ENCODE measurements at regions not wholly inside any gene's neighbourhood (a gene's known extent, or its start where the extent isn't known, plus 50 kb on each side); places are given as distances from the start of the nearest gene placed in this dataset.

DNA sequence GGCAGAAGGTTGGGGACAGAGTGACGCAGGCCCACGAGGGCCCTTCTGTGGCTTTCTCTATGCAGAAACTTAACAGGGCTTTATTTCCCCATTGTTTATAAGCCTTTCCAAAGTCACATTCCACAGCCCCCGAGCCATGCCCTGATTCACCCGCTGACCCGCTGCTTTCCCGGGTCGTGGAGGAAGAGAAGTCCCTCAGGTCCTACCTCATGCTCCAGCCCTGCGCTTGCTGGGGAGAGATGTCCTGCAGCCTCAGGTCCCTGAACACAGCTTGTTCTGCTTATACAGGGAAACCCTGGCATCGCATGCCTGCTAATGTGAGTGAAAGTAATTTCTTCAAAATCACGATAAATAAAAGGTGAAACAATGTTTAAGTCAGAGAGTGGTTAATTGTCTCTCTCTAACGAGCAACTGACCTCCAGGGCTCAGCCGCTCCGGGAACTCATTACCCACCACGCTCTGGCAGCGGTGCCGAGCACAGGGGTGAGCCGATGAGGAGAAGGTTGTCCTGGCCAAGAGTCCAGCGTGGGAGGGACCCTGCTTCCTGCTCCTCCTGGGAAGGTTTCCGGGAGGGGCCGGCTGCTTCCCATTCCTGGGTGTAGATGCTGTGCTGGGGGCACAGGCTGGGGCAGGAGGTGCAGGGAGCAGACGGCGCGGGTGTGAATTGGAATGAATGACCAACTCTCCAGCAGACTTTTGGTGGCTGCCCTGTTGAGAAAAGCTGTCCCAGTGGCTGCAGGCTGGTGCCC, 595.2 kb downstream of the BRD1 start:
- Mint-ChIP-seq H3K36me3 (no peaks in the 10 kb centered on the region), H3K27ac (peak overlapping the region in 1 of 10 donors; percentile 53), H3K9me3 (no peaks in the 10 kb centered on the region), H3K4me3 (no peak overlapping the region), H3K27me3 (peaks cover 2 to 35% (median 6%) of the 10 kb centered on the region in 5 donors), H3K4me1 (no peaks in the 10 kb centered on the region)
- no peak for ATAC-seq
- POLR2A ChIA-PET = no interaction called here
- DNase-seq = no peak

DNA sequence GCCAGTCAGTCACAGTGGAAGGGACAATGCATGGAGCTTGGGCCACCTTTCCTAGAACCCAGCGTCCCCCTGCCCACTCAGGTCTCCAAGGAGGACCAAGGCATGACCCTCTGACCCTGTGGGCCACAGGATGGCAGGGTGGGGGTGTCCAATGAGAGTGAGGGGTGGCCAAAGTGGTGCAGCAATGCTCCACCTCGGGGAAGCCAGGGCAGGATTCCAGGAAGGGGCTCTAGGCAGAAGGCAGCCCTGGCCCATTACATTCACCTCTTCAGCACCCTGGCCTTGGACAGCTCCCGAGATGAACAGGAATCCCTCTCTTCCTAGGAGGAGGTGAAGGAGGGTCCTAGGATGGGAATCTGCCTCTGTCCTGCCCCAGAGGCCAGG, 597.5 kb downstream of the BRD1 start:
- POLR2A ChIA-PET = no interaction called here
- Mint-ChIP-seq H3K27ac (no peak overlapping the region), H3K4me3 (no peak overlapping the region), H3K4me1 (no peaks in the 10 kb centered on the region), H3K36me3 (no peaks in the 10 kb centered on the region), H3K9me3 (peaks cover 0 to 2% (median 0%) of the 10 kb centered on the region in 9 donors), H3K27me3 (peaks cover 0 to 19% (median 4%) of the 10 kb centered on the region in 5 donors)
- ATAC-seq (no peak), DNase-seq (peak in 1 of 10 donors; percentile 13)

DNA sequence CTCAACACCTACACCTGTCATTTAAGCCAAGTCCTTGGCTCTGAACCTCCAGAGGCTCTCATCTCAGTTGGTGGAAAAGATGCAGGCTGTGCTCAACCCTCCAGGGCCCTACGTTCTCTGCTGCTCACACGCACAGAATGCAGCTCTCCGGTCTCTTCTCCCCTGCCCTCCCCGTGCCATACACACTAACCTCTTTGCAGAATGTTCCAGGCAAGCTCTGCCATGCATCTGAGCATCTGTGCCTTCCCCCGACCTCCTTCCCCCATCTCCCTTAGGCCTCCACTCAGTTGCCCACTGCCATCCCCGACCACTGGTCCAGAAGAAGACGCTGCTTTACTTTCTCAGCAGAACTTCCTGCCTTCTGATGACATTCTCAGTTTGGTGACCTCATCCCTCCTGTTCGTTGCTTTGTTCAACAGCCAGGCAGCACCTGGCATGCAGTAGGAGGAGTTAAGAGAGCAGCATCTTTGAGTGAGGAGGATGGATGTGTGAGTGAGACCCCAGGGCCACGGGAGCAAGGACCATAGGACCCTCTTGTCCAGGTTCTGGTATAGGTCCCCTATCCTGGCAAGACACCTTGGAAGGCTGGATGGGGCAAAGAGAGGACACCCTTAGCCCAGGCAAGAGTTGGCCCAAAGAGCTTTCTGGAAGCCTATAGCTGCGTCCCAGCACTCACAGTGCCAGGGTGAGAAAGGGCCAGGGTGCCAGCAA, 598.0 kb downstream of the BRD1 start:
- ATAC-seq = no peak
- Mint-ChIP-seq H3K9me3 (peaks cover 0 to 2% (median 0%) of the 10 kb centered on the region in 9 donors), H3K27me3 (peaks cover 0 to 18% (median 4%) of the 10 kb centered on the region in 5 donors), H3K36me3 (no peaks in the 10 kb centered on the region), H3K27ac (no peak overlapping the region), H3K4me3 (no peak overlapping the region), H3K4me1 (no peaks in the 10 kb centered on the region)
- DNase-seq = no peak
- POLR2A ChIA-PET = no interaction called here

DNA sequence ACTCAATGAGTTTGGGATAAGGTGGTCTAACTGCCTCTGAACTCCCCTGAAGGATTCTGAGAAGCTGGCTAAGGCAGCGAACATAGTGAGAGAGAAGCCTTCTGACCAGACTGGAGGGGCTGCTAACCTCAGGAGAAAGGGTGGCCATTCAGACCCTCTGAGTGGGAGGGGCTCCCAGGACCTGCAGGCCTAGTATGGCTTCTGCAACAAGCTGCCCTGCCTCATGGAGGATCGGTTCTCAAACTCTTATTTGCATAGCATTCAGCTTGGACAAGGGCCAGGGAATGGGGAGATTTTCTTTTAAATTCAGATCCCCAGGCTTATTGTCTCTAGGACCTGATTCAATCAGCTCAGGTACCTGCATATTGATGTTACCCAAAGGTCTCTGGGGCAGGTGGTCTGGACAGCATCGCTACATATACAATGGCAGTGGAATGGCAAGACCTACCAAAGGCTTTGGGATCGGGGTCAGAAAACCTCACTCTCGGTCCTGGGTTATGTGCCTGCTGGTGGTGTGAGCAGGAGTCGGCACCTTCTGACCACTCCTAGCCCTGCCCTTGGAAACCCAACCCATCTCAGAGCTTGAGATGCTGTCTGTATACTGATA, 599.1 kb downstream of the BRD1 start:
- ATAC-seq (no peak), DNase-seq (no peak)
- Mint-ChIP-seq H3K9me3 (peaks cover 0 to 2% (median 0%) of the 10 kb centered on the region in 9 donors), H3K36me3 (no peaks in the 10 kb centered on the region), H3K4me1 (no peaks in the 10 kb centered on the region), H3K27me3 (peaks cover 0 to 15% (median 4%) of the 10 kb centered on the region in 5 donors), H3K27ac (no peak overlapping the region), H3K4me3 (no peak overlapping the region)
- POLR2A ChIA-PET = no interaction called here

DNA sequence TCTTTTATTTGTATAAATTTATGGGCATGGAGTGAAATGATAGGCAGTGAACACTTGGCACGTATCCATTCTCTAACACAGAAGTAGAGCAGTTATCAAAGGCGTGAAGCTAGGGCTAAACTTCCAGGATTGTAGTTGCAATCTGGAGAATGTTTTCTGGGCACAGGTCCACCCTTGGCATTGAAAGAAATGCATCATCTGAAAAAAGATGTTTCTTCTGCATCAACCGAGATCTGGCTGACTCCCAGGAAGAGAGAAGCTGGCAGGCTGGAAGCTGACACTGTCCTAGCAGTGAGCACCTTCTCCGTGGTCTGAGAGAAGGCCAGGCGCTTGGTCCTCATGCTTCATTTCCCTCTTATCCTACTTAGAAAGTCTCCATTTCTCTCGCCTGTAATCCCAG, 600.0 kb downstream of the BRD1 start:
- Mint-ChIP-seq H3K4me3 (no peak overlapping the region), H3K9me3 (peaks cover 0 to 2% (median 0%) of the 10 kb centered on the region in 9 donors), H3K36me3 (no peaks in the 10 kb centered on the region), H3K27ac (no peak overlapping the region), H3K27me3 (peaks cover 0 to 11% (median 4%) of the 10 kb centered on the region in 5 donors), H3K4me1 (no peaks in the 10 kb centered on the region)
- ATAC-seq (no peak), DNase-seq (no peak)
- POLR2A ChIA-PET = no interaction called here

DNA sequence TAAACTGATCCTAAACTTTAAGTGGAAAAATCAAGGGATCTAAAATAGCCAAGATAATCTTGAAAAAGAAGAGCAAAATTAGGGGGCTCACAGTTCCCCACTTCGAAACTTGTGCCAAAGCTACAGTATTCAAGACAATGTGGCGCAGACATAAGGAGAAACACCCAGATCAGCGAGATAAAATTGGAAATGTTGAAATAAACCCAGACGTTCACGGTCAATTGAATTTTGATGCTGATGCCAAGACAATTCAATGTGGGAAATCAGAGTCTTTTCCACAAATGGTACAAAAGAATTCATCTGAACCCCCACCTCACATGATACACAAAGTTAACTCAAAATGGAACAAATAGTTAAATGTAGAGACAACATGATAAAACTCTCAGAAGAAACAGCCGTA, 601.6 kb downstream of the BRD1 start:
- POLR2A ChIA-PET = no interaction called here
- peaks cover 0 to 12% (median 4%) of the 10 kb centered on the region in 5 donors for H3K27me3 Mint-ChIP-seq
- no peak for ATAC-seq
- no peak for DNase-seq
- no peaks in the 10 kb centered on the region for H3K36me3 Mint-ChIP-seq
- H3K9me3 Mint-ChIP-seq = peaks cover 0 to 2% (median 0%) of the 10 kb centered on the region in 9 donors
- H3K4me1 Mint-ChIP-seq = no peaks in the 10 kb centered on the region
- no peak overlapping the region for H3K4me3 Mint-ChIP-seq
- H3K27ac Mint-ChIP-seq = no peak overlapping the region

DNA sequence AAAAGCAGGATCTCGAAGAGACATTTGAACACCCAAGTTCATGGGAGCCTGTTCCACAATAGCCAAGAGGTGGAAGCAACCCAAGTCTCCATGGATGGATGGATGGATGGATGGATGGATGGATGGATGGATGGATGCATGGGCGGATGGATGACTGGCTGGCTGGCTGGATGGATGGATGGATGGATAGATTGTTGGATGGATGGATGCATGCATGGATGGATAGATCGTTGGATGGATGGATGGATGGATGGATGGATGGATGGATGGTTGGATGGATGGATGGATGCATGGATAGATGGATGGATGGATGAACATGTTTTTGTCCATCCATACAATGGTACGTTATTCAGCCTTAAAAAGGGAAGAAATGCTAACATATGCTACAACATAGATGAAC, 603.4 kb downstream of the BRD1 start:
- no peak overlapping the region for H3K27ac Mint-ChIP-seq
- no peaks in the 10 kb centered on the region for H3K4me1 Mint-ChIP-seq
- POLR2A ChIA-PET = no interaction called here
- H3K4me3 Mint-ChIP-seq = no peak overlapping the region
- peaks cover 9 to 25% (median 13%) of the 10 kb centered on the region in 5 donors for H3K27me3 Mint-ChIP-seq
- peaks cover 0 to 6% (median 0%) of the 10 kb centered on the region in 3 donors for H3K36me3 Mint-ChIP-seq
- peaks cover 0 to 9% (median 5%) of the 10 kb centered on the region in 9 donors for H3K9me3 Mint-ChIP-seq
- no peak for DNase-seq
- no peak for ATAC-seq

DNA sequence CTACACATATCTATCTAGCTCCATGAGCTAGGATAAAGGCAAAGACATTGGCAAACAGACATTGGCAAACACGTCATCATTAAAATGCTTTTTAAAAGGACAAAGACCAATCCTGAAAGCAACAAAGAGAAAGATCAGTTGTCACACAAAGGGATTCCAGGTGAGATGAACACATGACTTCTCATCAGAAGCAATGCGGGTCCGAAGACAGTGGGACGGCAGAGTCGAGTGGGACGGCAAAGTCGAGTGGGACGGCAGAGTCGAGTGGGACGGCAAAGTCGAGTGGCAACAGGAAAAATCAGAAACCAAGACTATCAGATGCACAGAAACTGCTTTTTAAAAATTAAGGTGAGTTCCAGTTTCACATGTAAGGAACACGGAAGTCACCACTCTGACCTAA, 609.5 kb downstream of the BRD1 start:
- Mint-ChIP-seq H3K4me1 (no peaks in the 10 kb centered on the region), H3K27ac (no peak overlapping the region), H3K4me3 (no peak overlapping the region), H3K27me3 (peaks cover 20 to 86% (median 47%) of the 10 kb centered on the region in 5 donors), H3K9me3 (peaks cover 6 to 31% (median 18%) of the 10 kb centered on the region in 9 donors), H3K36me3 (peaks cover 0 to 24% (median 0%) of the 10 kb centered on the region in 3 donors)
- POLR2A ChIA-PET = no interaction called here
- no peak for DNase-seq
- ATAC-seq = no peak

DNA sequence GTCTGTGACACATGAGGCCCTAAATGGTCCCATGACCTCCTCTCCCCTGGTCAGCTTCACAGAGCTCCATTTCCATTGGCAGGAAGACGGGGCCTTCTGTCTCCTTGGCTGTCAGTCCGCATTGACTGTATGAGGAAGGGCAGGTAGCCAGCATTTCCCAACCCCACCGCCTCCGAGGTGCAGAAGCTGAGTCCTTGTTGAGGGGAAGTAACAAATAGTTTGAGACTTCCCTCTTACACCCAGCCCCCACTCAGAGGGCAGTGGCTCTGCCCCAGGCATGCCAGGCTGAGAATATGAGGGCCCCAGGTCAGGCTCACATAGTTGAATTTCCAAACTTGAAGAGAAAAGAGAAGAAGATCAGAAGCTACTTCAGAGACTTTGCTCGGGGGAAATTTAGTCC, 611.1 kb downstream of the BRD1 start:
- Mint-ChIP-seq H3K27ac (no peak overlapping the region), H3K9me3 (peaks cover 6 to 31% (median 18%) of the 10 kb centered on the region in 9 donors), H3K4me3 (no peak overlapping the region), H3K27me3 (peaks cover 20 to 85% (median 47%) of the 10 kb centered on the region in 5 donors), H3K4me1 (no peaks in the 10 kb centered on the region), H3K36me3 (peaks cover 0 to 24% (median 0%) of the 10 kb centered on the region in 3 donors)
- DNase-seq (peak in 1 of 10 donors; percentile 10), ATAC-seq (no peak)
- POLR2A ChIA-PET = no interaction called here

DNA sequence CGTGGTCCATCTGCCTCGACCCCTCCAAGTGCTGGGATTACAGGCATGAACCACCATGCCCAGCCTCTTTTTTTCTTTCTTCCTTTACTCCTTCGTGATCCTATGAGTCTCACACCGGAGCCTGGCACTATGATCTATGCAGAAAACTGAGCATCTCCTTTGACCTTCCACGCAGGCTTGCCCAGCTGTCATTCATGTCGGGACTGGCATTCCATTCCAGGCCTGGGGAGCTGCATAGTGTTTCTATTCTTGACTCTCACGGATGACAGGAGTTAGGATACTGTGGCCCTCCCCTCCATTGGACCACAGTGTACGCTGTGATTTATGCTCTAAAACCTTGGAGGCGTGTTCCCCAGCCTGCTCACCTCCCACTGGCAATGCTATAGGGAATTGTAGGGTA, 611.8 kb downstream of the BRD1 start:
- ATAC-seq (no peak), DNase-seq (no peak)
- Mint-ChIP-seq H3K27ac (no peak overlapping the region), H3K4me1 (no peaks in the 10 kb centered on the region), H3K27me3 (peaks cover 20 to 77% (median 43%) of the 10 kb centered on the region in 5 donors), H3K4me3 (no peak overlapping the region), H3K36me3 (peaks cover 0 to 24% (median 0%) of the 10 kb centered on the region in 3 donors), H3K9me3 (peaks cover 6 to 31% (median 18%) of the 10 kb centered on the region in 9 donors)
- POLR2A ChIA-PET = no interaction called here

DNA sequence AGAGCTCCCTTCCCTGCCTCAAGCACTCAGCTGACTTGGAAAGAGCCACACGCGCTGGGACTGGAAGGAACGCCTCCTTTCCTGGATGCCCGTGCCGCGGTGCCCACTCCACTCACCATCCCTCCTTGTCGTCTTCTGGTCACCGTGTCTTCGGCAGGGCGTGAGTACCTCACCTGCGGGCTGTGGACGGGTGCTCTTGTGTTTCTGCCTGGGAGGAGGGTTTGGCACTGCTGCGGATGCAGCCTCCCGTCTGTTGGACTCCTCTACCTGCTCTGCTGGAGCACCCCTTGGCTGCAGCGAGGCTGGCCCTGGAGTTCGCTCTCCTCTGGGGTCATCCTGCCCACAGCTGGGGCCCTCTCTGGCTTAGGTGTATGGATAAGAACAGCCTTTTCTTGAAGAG, 612.7 kb downstream of the BRD1 start:
- no peak overlapping the region for H3K4me3 Mint-ChIP-seq
- H3K4me1 Mint-ChIP-seq = no peaks in the 10 kb centered on the region
- H3K36me3 Mint-ChIP-seq = peaks cover 0 to 24% (median 0%) of the 10 kb centered on the region in 3 donors
- DNase-seq (no peak), ATAC-seq (no peak)
- no peak overlapping the region for H3K27ac Mint-ChIP-seq
- peaks cover 17 to 75% (median 46%) of the 10 kb centered on the region in 5 donors for H3K27me3 Mint-ChIP-seq
- H3K9me3 Mint-ChIP-seq = peaks cover 6 to 31% (median 18%) of the 10 kb centered on the region in 9 donors
- POLR2A ChIA-PET = no interaction called here

DNA sequence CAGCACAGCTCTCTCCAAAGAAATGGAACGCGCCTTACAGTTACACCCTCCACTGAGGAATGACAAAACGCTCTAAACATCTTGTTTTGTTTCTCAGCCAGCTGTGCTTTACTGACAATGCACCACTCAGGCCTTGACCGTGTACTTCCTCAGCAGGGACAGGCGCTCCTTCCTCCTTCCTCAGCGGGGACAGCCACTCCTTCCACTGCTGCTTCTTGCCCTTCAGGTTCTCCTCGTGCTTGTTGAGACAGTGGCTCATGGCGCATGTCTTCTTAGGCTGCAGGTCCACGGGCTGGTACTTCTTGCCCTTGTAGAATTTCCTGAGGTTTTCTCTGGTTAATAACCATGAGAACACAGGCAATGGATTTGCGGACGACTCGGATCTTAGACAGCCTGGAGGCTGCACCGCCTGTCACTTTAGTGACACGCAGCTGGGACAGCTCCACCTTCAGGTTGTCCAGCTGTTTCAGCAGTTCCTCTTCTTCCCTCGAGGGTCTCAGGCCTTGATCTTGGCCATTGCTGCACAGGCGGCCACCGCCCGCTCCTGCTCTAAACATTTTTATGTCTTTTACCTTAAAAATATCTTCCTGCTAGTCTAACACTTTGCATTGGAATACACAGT, 613.8 kb downstream of the BRD1 start:
- H3K4me1 Mint-ChIP-seq = no peaks in the 10 kb centered on the region
- POLR2A ChIA-PET = no interaction called here

More for the DNA sequence above, 613.8 kb downstream of the BRD1 start:
- no peak for ATAC-seq
- peak overlapping the region in 1 of 10 donors; percentile 45 for H3K27ac Mint-ChIP-seq
- DNase-seq = no peak
- H3K9me3 Mint-ChIP-seq = peaks cover 6 to 26% (median 15%) of the 10 kb centered on the region in 9 donors
- H3K4me3 Mint-ChIP-seq = no peak overlapping the region
- H3K27me3 Mint-ChIP-seq = peaks cover 9 to 71% (median 37%) of the 10 kb centered on the region in 5 donors
- peaks cover 0 to 17% (median 0%) of the 10 kb centered on the region in 3 donors for H3K36me3 Mint-ChIP-seq

Measured in naive thymus-derived CD8-positive, alpha-beta T cell (primary cell).